Esophagus muscularis mucosa (tissue), 3 donors: ENCODE measurements at regions not wholly inside any gene's neighbourhood (a gene's known extent, or its start where the extent isn't known, plus 50 kb on each side); places are given as distances from the start of the nearest gene placed in this dataset.

ENCODE experiments used
- CTCF ChIP-seq, 3 experiments: fragments of 200-600 bp in 2 of 3; fragments of 450-650 bp in 1 of 3; sonication (generic) in 2 of 3; IDR thresholded peaks; one replicate each; pipeline ENCODE4 v1.5.1; 2017 to 2019; ENCODE audit warnings: antibody characterized with exemption in 3 of 3, mild to moderate bottlenecking in 2 of 3, moderate library complexity in 1 of 3
- POLR2A ChIP-seq: fragments of 450-650 bp; IDR thresholded peaks from one replicate; pipeline ENCODE4 v1.6.1; 2017; ENCODE audit warnings: antibody characterized with exemption, moderate library complexity, mild to moderate bottlenecking, low read depth
- POLR2AphosphoS5 ChIP-seq, 2 donors: sonication (generic); formaldehyde crosslinking; IDR thresholded peaks; one replicate each; pipeline ENCODE4 v1.6.1; 2017; ENCODE audit warnings: antibody characterized with exemption in 2 of 2

GRCh38 chr2:215888680-215889079 is 124.7 kb downstream of the MREG start:
- TF ChIP-seq POLR2A (no peak), POLR2AphosphoS5 (IDR thresholded peaks at IDR 0.05) (no peak), CTCF (IDR thresholded peaks at IDR 0.05) (no peak)
